ENCODE measurements at regions not wholly inside any gene's neighbourhood (a gene's known extent, or its start where the extent isn't known, plus 50 kb on each side); places are given as distances from the start of the nearest gene placed in this dataset.

DNA sequence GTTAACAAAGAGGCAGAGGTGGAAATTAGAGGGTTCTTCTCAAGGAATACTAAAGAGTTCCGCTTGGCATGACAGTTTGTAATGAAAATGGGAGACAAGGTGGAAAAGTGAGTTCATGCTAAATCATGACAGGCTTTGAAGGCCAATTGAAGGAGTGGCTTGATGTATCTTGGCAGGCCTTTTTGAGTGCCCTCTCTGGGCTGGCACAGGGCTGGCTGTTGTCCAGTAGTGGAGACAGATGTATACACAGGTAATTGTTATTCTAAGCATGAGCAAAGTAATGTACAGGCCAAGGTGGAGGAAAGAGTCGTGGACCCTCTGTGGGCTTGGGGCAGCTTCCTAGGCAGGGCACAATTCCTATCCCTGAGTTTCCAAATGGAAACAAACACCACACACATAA lies 196.7 kb upstream of the GALNT2 start:
- CTCF ChIA-PET, result no interaction called here
- no peak for DNase-seq (ENCODE audit: extremely low spot score)
- TF ChIP-seq, protein P1, sequence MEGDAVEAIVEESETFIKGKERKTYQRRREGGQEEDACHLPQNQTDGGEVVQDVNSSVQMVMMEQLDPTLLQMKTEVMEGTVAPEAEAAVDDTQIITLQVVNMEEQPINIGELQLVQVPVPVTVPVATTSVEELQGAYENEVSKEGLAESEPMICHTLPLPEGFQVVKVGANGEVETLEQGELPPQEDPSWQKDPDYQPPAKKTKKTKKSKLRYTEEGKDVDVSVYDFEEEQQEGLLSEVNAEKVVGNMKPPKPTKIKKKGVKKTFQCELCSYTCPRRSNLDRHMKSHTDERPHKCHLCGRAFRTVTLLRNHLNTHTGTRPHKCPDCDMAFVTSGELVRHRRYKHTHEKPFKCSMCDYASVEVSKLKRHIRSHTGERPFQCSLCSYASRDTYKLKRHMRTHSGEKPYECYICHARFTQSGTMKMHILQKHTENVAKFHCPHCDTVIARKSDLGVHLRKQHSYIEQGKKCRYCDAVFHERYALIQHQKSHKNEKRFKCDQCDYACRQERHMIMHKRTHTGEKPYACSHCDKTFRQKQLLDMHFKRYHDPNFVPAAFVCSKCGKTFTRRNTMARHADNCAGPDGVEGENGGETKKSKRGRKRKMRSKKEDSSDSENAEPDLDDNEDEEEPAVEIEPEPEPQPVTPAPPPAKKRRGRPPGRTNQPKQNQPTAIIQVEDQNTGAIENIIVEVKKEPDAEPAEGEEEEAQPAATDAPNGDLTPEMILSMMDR (IDR thresholded peaks at IDR 0.05; ENCODE audit: control extremely low read depth, extremely low read depth, low read depth, missing control alignments), result no peak
- POLR2A ChIA-PET, result no interaction called here

DNA sequence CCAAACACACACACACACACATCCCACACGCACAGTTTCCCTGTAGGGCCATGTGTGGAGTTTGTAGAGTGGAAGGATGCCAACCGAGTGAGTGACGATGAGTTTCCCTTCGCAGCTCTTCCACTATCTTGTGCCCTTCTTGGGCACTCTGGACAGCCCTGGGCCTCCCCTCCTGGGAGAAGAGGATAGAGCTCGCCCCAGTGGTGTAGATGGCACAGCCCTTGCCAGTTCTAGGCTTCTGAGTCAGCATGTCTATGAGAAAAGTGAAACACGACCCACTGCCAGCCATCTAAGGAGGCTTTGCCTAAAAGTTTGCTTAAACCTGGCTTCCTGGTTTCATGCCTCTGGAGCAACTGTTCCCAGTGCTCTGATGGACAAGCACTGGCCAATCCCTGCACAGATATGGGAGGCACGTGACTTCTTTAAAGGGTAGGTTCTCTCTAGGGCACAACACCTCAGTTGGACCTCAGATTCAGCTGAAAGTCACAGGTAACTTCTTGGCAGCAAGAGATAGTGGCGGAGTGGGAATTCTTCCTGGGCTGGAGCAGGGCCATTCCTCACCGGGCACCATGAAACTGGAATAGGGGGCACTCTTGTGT lies 195.9 kb upstream of the GALNT2 start:
- no peak for DNase-seq (ENCODE audit: extremely low spot score)
- ChIA-PET CTCF (no interaction called here), POLR2A (no interaction called here)
- TF ChIP-seq, protein P1 (IDR thresholded peaks at IDR 0.05; ENCODE audit: control extremely low read depth, extremely low read depth, low read depth, missing control alignments), result no peak

DNA sequence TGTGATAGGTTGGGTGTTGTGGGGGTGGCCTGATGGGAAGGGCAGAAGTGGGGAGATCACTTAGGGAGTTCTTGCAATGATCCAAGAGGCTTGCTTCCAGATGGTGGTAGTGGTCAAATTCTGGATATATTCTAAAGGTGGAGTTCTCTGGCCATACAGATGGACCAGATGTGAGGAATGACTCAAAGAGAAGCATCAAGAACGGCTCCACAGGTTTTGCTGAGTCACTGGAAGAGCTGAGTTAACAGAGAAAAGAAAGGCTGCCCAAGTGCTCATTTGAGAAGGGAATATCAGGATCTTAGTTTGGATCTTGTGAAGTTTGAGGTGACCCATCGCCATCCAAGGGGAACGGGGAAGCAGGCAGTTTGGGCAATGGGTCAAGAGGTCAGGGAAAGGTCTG lies 192.9 kb upstream of the GALNT2 start:
- ChIA-PET CTCF (no interaction called here), POLR2A (no interaction called here)
- DNase-seq (ENCODE audit: extremely low spot score), result no peak
- TF ChIP-seq, protein P1 (IDR thresholded peaks at IDR 0.05; ENCODE audit: control extremely low read depth, extremely low read depth, low read depth, missing control alignments), result no peak

- TF ChIP-seq, protein P1 (IDR thresholded peaks at IDR 0.05; ENCODE audit: control extremely low read depth, extremely low read depth, low read depth, missing control alignments), result no peak
- ChIA-PET POLR2A (no interaction called here), CTCF (no interaction called here)
- DNase-seq (ENCODE audit: extremely low spot score), result no peak
Observed at GRCh38 chr1:229874609-229875008, 192.4 kb upstream of the GALNT2 start.

- ChIA-PET POLR2A (no interaction called here), CTCF (no interaction called here)
- TF ChIP-seq, protein P1 (IDR thresholded peaks at IDR 0.05; ENCODE audit: control extremely low read depth, extremely low read depth, low read depth, missing control alignments), result no peak
- DNase-seq (ENCODE audit: extremely low spot score), result no peak
Observed at GRCh38 chr1:229875086-229875485, 192.0 kb upstream of the GALNT2 start.

DNA sequence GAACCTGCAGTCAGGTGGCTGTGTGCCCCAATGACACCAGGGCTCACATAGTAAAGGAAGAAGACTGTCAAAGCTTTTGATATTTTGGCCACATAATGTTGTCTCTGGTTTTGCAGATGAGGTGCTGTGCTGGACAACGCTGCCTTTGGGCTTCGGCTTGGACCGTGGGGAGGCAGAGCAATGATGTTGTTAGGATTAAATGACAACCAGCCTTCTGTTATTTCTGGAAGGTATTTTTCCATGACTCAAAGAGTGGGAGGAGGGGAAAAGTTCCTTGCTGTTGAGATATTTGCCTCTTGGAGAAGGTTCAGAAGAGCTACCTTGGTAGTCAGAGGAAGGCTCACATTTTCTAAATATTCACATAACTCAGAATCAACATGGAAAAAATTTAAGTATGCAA lies 187.3 kb upstream of the GALNT2 start:
- no peak for DNase-seq (ENCODE audit: extremely low spot score)
- ChIA-PET CTCF (interaction anchor here (1.0 to 1.7 kb wide), 3 partner anchors 8 to 11 kb away, joined by 3 to 4 read pairs (median 3); no protein-coding TSS in a partner anchor), POLR2A (no interaction called here)
- TF ChIP-seq, protein P1 (IDR thresholded peaks at IDR 0.05; ENCODE audit: control extremely low read depth, extremely low read depth, low read depth, missing control alignments), result no peak

All from GM10248 (cell line).